GM23338 (cell line): ENCODE measurements at regions not wholly inside any gene's neighbourhood (a gene's known extent, or its start where the extent isn't known, plus 50 kb on each side); places are given as distances from the start of the nearest gene placed in this dataset.

Experiments
- ATAC-seq: fragments of 200-7000 bp; cut with Tn5 transposase; 3 replicates; pipeline ENCODE4 v1.9.1; 2020
- DNase-seq: peaks from one replicate; pipeline ENCODE4 v3.0.0-alpha.2; 2015; ENCODE audit warnings: low spot score
- H2AFZ ChIP-seq: fragments of 200-600 bp; sonication (generic); 2 replicates; pipeline ENCODE4 v1.8.0; 2016; ENCODE audit warnings: antibody characterized with exemption, mild to moderate bottlenecking, moderate library complexity
- H3F3A ChIP-seq: fragments of 200-600 bp; sonication (generic); replicated peaks from 2 replicates; pipeline ENCODE4 v1.8.0; 2017; ENCODE audit warnings: antibody characterized with exemption, mixed run types, low read depth
- H3K27ac ChIP-seq: fragments of 200-600 bp; sonication (generic); 2 replicates; pipeline ENCODE4 v1.6.1; 2016; ENCODE audit warnings: low read depth
- H3K27me3 ChIP-seq: fragments of 200-600 bp; sonication (generic); 2 replicates; pipeline ENCODE4 v1.8.0; 2016; ENCODE audit warnings: mild to moderate bottlenecking, mixed run types, moderate library complexity; ENCODE audit not compliant: insufficient read depth
- H3K36me3 ChIP-seq: fragments of 200-600 bp; sonication (generic); 2 replicates; pipeline ENCODE4 v1.8.0; 2016; ENCODE audit warnings: mild to moderate bottlenecking; ENCODE audit not compliant: insufficient read depth
- H3K4me1 ChIP-seq: fragments of 200-600 bp; sonication (generic); 2 replicates; pipeline ENCODE4 v1.8.0; 2016; ENCODE audit warnings: mild to moderate bottlenecking, moderate library complexity; ENCODE audit not compliant: insufficient read depth
- H3K4me2 ChIP-seq: fragments of 200-600 bp; sonication (generic); 2 replicates; pipeline ENCODE4 v1.7.1; 2017; ENCODE audit warnings: mixed run types
- H3K4me3 ChIP-seq: fragments of 200-600 bp; sonication (generic); 2 replicates; pipeline ENCODE4 v1.6.1; 2016; ENCODE audit warnings: mixed run types
- H3K79me2 ChIP-seq: fragments of 200-600 bp; sonication (generic); replicated peaks from 2 replicates; pipeline ENCODE4 v1.8.0; 2017; ENCODE audit warnings: mild to moderate bottlenecking; ENCODE audit not compliant: insufficient read depth
- H3K9me2 ChIP-seq: fragments of 200-600 bp; sonication (generic); 2 replicates; pipeline ENCODE4 v1.8.0; 2017; ENCODE audit not compliant: insufficient read depth
- H4K20me1 ChIP-seq: fragments of 200-600 bp; sonication (generic); replicated peaks from 2 replicates; pipeline ENCODE4 v1.8.0; 2017; ENCODE audit warnings: mild to moderate bottlenecking; ENCODE audit not compliant: insufficient read depth
- H3K27ac Mint-ChIP-seq: 2 replicates; pipeline ENCODE4 v1.8.0; 2020; ENCODE audit warnings: inconsistent platforms, mild to moderate bottlenecking, moderate library complexity, mixed read lengths
- H3K27me3 Mint-ChIP-seq: 3 replicates; pipeline ENCODE4 v1.8.0; 2022; ENCODE audit warnings: low read depth, mild to moderate bottlenecking, moderate library complexity, mixed read lengths, inconsistent platforms; ENCODE audit not compliant: insufficient read depth, poor library complexity
- H3K36me3 Mint-ChIP-seq: 3 replicates; pipeline ENCODE4 v1.8.0; 2021; ENCODE audit warnings: low read depth, mild to moderate bottlenecking, inconsistent platforms, moderate library complexity, mixed read lengths
- H3K4me1 Mint-ChIP-seq: 3 replicates; pipeline ENCODE4 v1.8.0; 2020; ENCODE audit warnings: mild to moderate bottlenecking, inconsistent platforms, mixed read lengths
- H3K4me3 Mint-ChIP-seq: 3 replicates; pipeline ENCODE4 v1.8.0; 2021; ENCODE audit warnings: moderate library complexity, mild to moderate bottlenecking, inconsistent platforms, mixed read lengths
- H3K9me3 Mint-ChIP-seq: 3 replicates; pipeline ENCODE4 v1.8.0; 2020; ENCODE audit warnings: moderate library complexity, mild to moderate bottlenecking, inconsistent platforms, mixed read lengths
- CTCF ChIP-seq, 2 experiments: fragments of 200-600 bp in 1 of 2; sonication (generic) in 1 of 2; conservative IDR thresholded peaks; 2 replicates each; pipeline versions ENCODE4 v1.5.1 to v1.6.1; 2016 to 2017; ENCODE audit warnings: antibody characterized with exemption in 2 of 2, low read depth in 2 of 2, mild to moderate bottlenecking in 2 of 2, moderate library complexity in 1 of 2
- ETS1 ChIP-seq: IDR thresholded peaks from 2 replicates; pipeline ENCODE4 v1.6.1; 2016; ENCODE audit warnings: antibody characterized with exemption
- EZH2 ChIP-seq: fragments of 200-600 bp; sonication (generic); IDR thresholded peaks from one replicate; pipeline ENCODE4 v1.8.0; 2017; ENCODE audit warnings: antibody characterized with exemption, mild to moderate bottlenecking, low read depth; ENCODE audit not compliant: unreplicated experiment
- EZH2phosphoT487 ChIP-seq: fragments of 200-600 bp; sonication (generic); IDR thresholded peaks from one replicate; pipeline ENCODE4 v1.8.1; 2018; ENCODE audit warnings: antibody characterized with exemption; ENCODE audit not compliant: unreplicated experiment
- JUNB ChIP-seq: IDR thresholded peaks from one replicate; pipeline ENCODE4 v1.6.1; 2016; ENCODE audit warnings: antibody characterized with exemption; ENCODE audit not compliant: unreplicated experiment
- NANOG ChIP-seq: IDR thresholded peaks from 2 replicates; pipeline ENCODE4 v1.6.1; 2016; ENCODE audit warnings: antibody characterized with exemption, borderline replicate concordance
- POLR2AphosphoS5 ChIP-seq: IDR thresholded peaks from 2 replicates; pipeline ENCODE4 v1.6.1; 2016; ENCODE audit warnings: antibody characterized with exemption, low read depth
- REST ChIP-seq: IDR thresholded peaks from one replicate; pipeline ENCODE4 v1.6.1; 2018; ENCODE audit warnings: antibody characterized with exemption; ENCODE audit not compliant: unreplicated experiment
- STAT1 ChIP-seq: IDR thresholded peaks from one replicate; pipeline ENCODE4 v1.6.1; 2016; ENCODE audit warnings: antibody characterized with exemption; ENCODE audit not compliant: unreplicated experiment
- ZNF331 ChIP-seq: fragments of 250-450 bp; sonication (Bioruptor Pico); IDR thresholded peaks from 2 replicates; pipeline ENCODE4 v1.5.0; 2020; ENCODE audit warnings: low read depth, mild to moderate bottlenecking, moderate library complexity
- ZNF462 ChIP-seq: fragments of 250-450 bp; sonication (Bioruptor Pico); IDR thresholded peaks from 2 replicates; pipeline ENCODE4 v1.5.0; 2020; ENCODE audit warnings: mild to moderate bottlenecking, moderate library complexity

- no peak for ATAC-seq
- TF ChIP-seq CTCF (conservative IDR thresholded peaks at IDR 0.05; ENCODE audit: low read depth in 2 of 2) (no peak), STAT1 (no peak), JUNB (no peak), ZNF462 (no peak), ETS1 (no peak), POLR2AphosphoS5 (no peak), EZH2 (no peak), EZH2phosphoT487 (no peak), ZNF331 (CRISPR knock-in tag) (no peak), REST (no peak), NANOG (no peak)
- H3K4me1 ChIP-seq, result peaks cover 26% of the 10 kb centered on the region; the same call in 1 of the 2 replicates
- peaks cover 19% of the 10 kb centered on the region; the same call in 2 of the 3 replicates for H3K9me3 Mint-ChIP-seq
- H3F3A ChIP-seq, result no peaks in the 10 kb centered on the region
- H3K4me2 ChIP-seq, result no peak overlapping the region
- H3K4me3 Mint-ChIP-seq, result no peak overlapping the region
- H2AFZ ChIP-seq, result no peak overlapping the region
- H3K9me2 ChIP-seq, result peaks cover 8% of the 10 kb centered on the region
- H3K79me2 ChIP-seq, result no peaks in the 10 kb centered on the region
- H3K4me1 Mint-ChIP-seq, result peaks cover 29% of the 10 kb centered on the region
- H3K36me3 ChIP-seq, result no peaks in the 10 kb centered on the region
- no peaks in the 10 kb centered on the region for H4K20me1 ChIP-seq
- H3K27me3 Mint-ChIP-seq, result peaks cover 6% of the 10 kb centered on the region
- DNase-seq, result no peak
- H3K27me3 ChIP-seq, result no peaks in the 10 kb centered on the region
- no peak overlapping the region for H3K27ac ChIP-seq
- no peak overlapping the region for H3K27ac Mint-ChIP-seq
- peaks cover 26% of the 10 kb centered on the region for H3K36me3 Mint-ChIP-seq
- no peak overlapping the region for H3K4me3 ChIP-seq
Observed at GRCh38 chr18:8957731-8958130, 144.8 kb upstream of the NDUFV2 start.
